Skin of body (tissue), 2 donors: ENCODE measurements at regions not wholly inside any gene's neighbourhood (a gene's known extent, or its start where the extent isn't known, plus 50 kb on each side); places are given as distances from the start of the nearest gene placed in this dataset. TPM values are rescaled to one million over a fixed set of nuclear protein-coding genes. Genes with fewer than 3 reads are reported as not detected.
"Not testable (repeated sequence)": the region's sequence is repeated elsewhere in the genome, so short reads cannot be mapped to it uniquely, and the experiment has no call there.

Source experiments
- DNase-seq: peaks from one replicate; lab custom pipeline; 2025; lab: John Stamatoyannopoulos, UW
- small RNA-seq: library from RNA; depleted of rRNA; stranded (forward); fragments of <200 nt; gene quantifications from one replicate; pipeline ENCODE3, GENCODE V24; 2014; ENCODE audit warnings: low replicate concordance

GRCh38 chr3:32042867-32043266, 61.3 kb downstream of the ZNF860 start:
- DNase-seq = not testable (repeated sequence)

GRCh38 chr3:32045091-32045915, 61.1 kb upstream of the GPD1L start:
- DNase-seq = peak; percentile 92

- no peak for DNase-seq
These were observed 60.3 kb upstream of the GPD1L start for GRCh38 chr3:32046102-32046501.

- DNase-seq = no peak
These were observed 57.8 kb upstream of the GPD1L start for GRCh38 chr3:32048487-32049182.

GRCh38 chr3:32049916-32050315, 56.5 kb upstream of the GPD1L start:
- DNase-seq = no peak

GRCh38 chr3:32052230-32052629, 54.2 kb upstream of the GPD1L start:
- DNase-seq = not testable (repeated sequence)

- DNase-seq = not testable (repeated sequence)
These were observed 53.6 kb upstream of the GPD1L start for GRCh38 chr3:32052851-32053250.

GRCh38 chr3:32056559-32057290, 49.7 kb upstream of the GPD1L start:
- DNase-seq = no peak

Small RNA genes lying in the stretch of these regions (small RNA-seq; reads per million reads assigned to genes)
- gene RF00019 = not detected
